ENCODE measurements at regions not wholly inside any gene's neighbourhood (a gene's known extent, or its start where the extent isn't known, plus 50 kb on each side); places are given as distances from the start of the nearest gene placed in this dataset.

- no peak for TF ChIP-seq POLR2A (IDR thresholded peaks at IDR 0.05; ENCODE audit: low read depth, low read length)
- TF ChIP-seq TAF1 (IDR thresholded peaks at IDR 0.05; ENCODE audit: low read depth, low read length): no peak
Measured at GRCh38 chr14:38593476-38593875, 337.6 kb upstream of the CLEC14A start.

Data from GM12891 (cell line).